Lower lobe of right lung (tissue), 2 donors: ENCODE measurements at regions not wholly inside any gene's neighbourhood (a gene's known extent, or its start where the extent isn't known, plus 50 kb on each side); places are given as distances from the start of the nearest gene placed in this dataset.
A peak's percentile ranks its signal among the peaks of the same experiment; 100 is the strongest.

ENCODE experiments used
- ATAC-seq, 2 donors: fragments of 200-7000 bp; cut with Tn5 transposase; one replicate each; pipeline ENCODE4 v1.9.1; 2020 to 2022; ENCODE audit warnings: mild to moderate bottlenecking in 2 of 2, moderate library complexity in 2 of 2
- DNase-seq: peaks from one replicate; pipeline ENCODE4 v3.0.0-alpha.2; 2020
- H3K27ac ChIP-seq: fragments of 200-600 bp; one replicate; pipeline ENCODE4 v1.8.0; 2022
- H3K27me3 ChIP-seq: fragments of 200-600 bp; one replicate; pipeline ENCODE4 v1.8.0; 2022; ENCODE audit warnings: low read depth
- H3K36me3 ChIP-seq: fragments of 200-600 bp; one replicate; pipeline ENCODE4 v1.8.0; 2022; ENCODE audit warnings: mild to moderate bottlenecking
- H3K4me1 ChIP-seq: fragments of 200-600 bp; one replicate; pipeline ENCODE4 v1.8.0; 2022
- H3K4me3 ChIP-seq: fragments of 200-600 bp; one replicate; pipeline ENCODE4 v1.8.0; 2022; ENCODE audit warnings: mild to moderate bottlenecking
- H3K9me3 ChIP-seq: fragments of 200-600 bp; one replicate; pipeline ENCODE4 v1.8.0; 2022
- intact Hi-C: fragments of 100-400 bp; cut with DNase I; formaldehyde crosslinking; loops from one replicate; pipeline ENCODE4 v1.11.0; 2022
- TF ChIP-seq, protein P1 (sequence below): fragments of 200-600 bp; IDR thresholded peaks from one replicate; pipeline ENCODE4 v1.8.0; 2022; ENCODE audit warnings: antibody characterized with exemption, mild to moderate bottlenecking
- donor health status: DM: no; HTN: yes; CAD: no; lungs with severe emphysema.

DNA sequence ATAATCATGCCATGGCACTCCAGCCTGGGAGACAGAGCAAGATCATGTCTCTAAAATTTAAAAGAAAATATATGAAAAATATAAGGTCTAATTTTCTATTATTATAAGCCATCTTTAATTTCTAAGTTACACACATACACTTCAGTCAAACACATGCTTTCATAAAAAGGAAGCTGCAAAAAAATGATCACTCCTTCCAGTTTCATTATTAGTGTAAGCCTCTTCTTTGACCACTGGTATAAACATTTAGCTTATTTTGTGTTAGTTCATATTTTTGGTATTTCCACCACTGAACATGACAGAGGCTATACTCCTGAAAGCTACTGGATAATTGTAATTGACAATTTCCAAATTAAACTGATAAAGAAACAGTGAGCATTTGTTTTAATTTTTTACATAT is 163.3 kb upstream of the USP38 start:
- no peak for ATAC-seq
- intact Hi-C loops = no loop called here
- H3K36me3 ChIP-seq = no peaks in the 10 kb centered on the region
- no peak for DNase-seq
- no peaks in the 10 kb centered on the region for H3K4me1 ChIP-seq
- TF ChIP-seq, protein P1, sequence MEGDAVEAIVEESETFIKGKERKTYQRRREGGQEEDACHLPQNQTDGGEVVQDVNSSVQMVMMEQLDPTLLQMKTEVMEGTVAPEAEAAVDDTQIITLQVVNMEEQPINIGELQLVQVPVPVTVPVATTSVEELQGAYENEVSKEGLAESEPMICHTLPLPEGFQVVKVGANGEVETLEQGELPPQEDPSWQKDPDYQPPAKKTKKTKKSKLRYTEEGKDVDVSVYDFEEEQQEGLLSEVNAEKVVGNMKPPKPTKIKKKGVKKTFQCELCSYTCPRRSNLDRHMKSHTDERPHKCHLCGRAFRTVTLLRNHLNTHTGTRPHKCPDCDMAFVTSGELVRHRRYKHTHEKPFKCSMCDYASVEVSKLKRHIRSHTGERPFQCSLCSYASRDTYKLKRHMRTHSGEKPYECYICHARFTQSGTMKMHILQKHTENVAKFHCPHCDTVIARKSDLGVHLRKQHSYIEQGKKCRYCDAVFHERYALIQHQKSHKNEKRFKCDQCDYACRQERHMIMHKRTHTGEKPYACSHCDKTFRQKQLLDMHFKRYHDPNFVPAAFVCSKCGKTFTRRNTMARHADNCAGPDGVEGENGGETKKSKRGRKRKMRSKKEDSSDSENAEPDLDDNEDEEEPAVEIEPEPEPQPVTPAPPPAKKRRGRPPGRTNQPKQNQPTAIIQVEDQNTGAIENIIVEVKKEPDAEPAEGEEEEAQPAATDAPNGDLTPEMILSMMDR = no peak
- no peaks in the 10 kb centered on the region for H3K27me3 ChIP-seq
- H3K27ac ChIP-seq = no peak overlapping the region
- H3K4me3 ChIP-seq = no peak overlapping the region
- no peaks in the 10 kb centered on the region for H3K9me3 ChIP-seq

- ATAC-seq = no peak
- Histone ChIP-seq H3K27me3 (no peaks in the 10 kb centered on the region), H3K27ac (no peak overlapping the region), H3K4me1 (no peaks in the 10 kb centered on the region), H3K9me3 (no peaks in the 10 kb centered on the region), H3K36me3 (no peaks in the 10 kb centered on the region), H3K4me3 (no peak overlapping the region)
- intact Hi-C loops = no loop called here
- DNase-seq = no peak
- TF ChIP-seq, protein P1 = no peak
Measured at GRCh38 chr4:143023239-143023918, 161.3 kb upstream of the USP38 start.

DNA sequence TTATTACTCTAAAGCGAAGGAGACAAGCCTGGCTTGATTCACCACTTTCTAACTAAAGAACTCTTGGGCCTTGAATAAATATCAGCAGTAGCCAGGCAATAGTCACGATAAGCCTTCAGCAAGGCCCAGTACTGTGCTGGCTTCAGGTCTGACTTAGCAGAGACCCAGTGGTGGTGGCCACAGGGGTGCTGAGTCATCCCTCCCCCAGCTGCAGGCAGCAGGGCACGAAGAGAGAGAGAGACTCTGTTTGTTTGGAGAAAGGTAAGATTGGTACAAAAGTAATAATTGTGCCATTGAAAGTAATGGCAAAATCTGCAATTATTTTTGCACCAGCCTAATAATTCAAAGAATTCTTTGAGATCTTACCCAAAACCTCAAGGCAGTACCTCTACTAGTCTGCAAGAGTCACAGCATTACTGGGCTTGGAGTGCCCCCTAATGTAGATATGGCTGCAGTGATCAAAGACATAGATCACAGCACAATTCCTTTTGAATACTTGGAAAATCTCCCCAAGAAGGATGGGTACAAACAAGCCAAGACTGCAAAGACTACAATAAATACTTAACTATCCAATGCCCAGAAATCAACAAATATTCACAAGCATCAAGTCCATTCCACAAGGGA is 159.5 kb upstream of the USP38 start:
- Histone ChIP-seq H3K4me3 (no peak overlapping the region), H3K36me3 (no peaks in the 10 kb centered on the region), H3K27ac (no peak overlapping the region), H3K27me3 (no peaks in the 10 kb centered on the region), H3K4me1 (no peaks in the 10 kb centered on the region), H3K9me3 (no peaks in the 10 kb centered on the region)
- TF ChIP-seq, protein P1 = peak; percentile 40
- DNase-seq (no peak), ATAC-seq (peak in 1 of 2 donors; percentile 61)
- intact Hi-C loops = no loop called here

- peak in 1 of 2 donors; percentile 62 for ATAC-seq
- DNase-seq = no peak
Measured at GRCh38 chr4:143026459-143027170, 158.1 kb upstream of the USP38 start.

DNA sequence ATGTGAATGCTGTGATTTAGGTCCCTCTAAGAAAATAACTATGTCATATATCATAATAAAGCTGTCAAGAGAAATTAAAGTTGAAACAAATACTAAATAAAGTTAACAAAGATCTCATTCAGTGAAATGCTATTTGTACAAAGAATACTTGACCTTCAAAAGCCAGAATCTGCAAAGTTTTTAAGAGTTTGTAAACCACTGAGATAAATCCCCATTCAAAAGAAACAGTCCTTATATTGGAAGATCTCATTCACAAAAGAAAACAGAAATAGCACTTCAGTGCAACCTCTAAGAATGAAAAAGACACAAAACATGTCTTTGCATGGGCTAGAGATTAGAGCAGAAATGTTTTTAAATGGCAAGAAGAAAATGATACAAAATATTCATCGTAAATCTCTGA is 149.1 kb upstream of the USP38 start:
- intact Hi-C loops = no loop called here
- Histone ChIP-seq H3K27ac (no peak overlapping the region), H3K9me3 (no peaks in the 10 kb centered on the region), H3K4me1 (no peaks in the 10 kb centered on the region), H3K27me3 (no peaks in the 10 kb centered on the region), H3K4me3 (no peak overlapping the region), H3K36me3 (no peaks in the 10 kb centered on the region)
- TF ChIP-seq, protein P1 = no peak
- DNase-seq = no peak
- ATAC-seq = no peak

More at GRCh38 chr4:143026459-143027170, 158.1 kb upstream of the USP38 start:
- Histone ChIP-seq H3K4me3 (no peak overlapping the region), H3K4me1 (no peaks in the 10 kb centered on the region), H3K9me3 (no peaks in the 10 kb centered on the region), H3K27me3 (no peaks in the 10 kb centered on the region), H3K27ac (no peak overlapping the region), H3K36me3 (no peaks in the 10 kb centered on the region)
- TF ChIP-seq, protein P1 = no peak
- intact Hi-C loops = no loop called here
